ENCODE measurements at regions not wholly inside any gene's neighbourhood (a gene's known extent, or its start where the extent isn't known, plus 50 kb on each side); places are given as distances from the start of the nearest gene placed in this dataset.

DNA sequence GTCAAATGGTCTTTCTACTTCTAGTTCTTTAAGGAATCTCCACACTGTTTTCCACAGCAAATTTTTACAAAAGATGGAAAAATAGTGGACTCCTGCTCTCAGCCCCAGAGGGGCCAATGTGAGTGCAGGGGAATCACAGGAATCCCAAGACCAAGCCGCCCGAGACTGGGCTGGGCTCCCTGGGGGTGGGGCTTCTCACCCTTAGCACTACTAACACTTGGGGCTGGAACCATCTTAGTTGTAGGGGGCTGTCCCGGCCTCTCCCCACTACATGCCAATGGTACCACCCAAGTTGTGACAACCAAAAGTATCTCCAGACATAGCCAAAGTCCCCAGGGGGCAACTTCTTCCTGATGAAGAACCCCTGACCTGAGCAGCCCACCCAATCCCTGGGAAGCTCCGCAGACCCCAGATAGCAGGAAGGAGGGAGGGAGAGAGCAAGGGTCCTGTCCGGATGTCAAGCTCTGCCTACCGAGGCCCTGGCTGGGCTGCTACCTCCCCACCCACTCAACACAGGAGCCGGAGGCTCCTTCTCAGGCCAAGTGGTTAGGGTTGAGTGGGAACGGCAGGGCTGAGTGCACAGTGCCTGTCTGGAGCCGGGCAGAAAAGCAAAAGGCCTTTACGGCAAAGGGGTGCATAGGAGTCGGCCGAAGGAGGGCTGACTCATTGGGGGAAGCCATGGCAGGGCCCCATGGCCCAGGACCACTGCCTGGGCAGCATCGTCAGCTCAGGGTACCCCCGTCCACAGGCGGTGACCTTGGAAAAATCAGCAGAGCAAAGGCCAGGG lies 122.5 kb upstream of the FGF3 start:
- no peaks in the 10 kb centered on the region for H3K9me3 ChIP-seq (ENCODE audit: control insufficient read depth in 1 of 2, low read length in 2 of 2)
- no peak overlapping the region for H3K4me3 ChIP-seq (ENCODE audit: low read depth in 1 of 2, low read length in 2 of 2)
- peaks cover 0 to 4% of the 10 kb centered on the region in 2 donors for H3K4me1 ChIP-seq (ENCODE audit: control insufficient read depth in 1 of 2, insufficient read depth in 2 of 2, low read length in 2 of 2)
- H3K27ac ChIP-seq (ENCODE audit: low read length) = no peak overlapping the region
- H3K27me3 ChIP-seq (ENCODE audit: low read depth, low read length) = peaks cover 3% of the 10 kb centered on the region
- H3K36me3 ChIP-seq (ENCODE audit: control insufficient read depth in 1 of 2, insufficient read depth in 2 of 2, low read length in 2 of 2) = no peaks in the 10 kb centered on the region

DNA sequence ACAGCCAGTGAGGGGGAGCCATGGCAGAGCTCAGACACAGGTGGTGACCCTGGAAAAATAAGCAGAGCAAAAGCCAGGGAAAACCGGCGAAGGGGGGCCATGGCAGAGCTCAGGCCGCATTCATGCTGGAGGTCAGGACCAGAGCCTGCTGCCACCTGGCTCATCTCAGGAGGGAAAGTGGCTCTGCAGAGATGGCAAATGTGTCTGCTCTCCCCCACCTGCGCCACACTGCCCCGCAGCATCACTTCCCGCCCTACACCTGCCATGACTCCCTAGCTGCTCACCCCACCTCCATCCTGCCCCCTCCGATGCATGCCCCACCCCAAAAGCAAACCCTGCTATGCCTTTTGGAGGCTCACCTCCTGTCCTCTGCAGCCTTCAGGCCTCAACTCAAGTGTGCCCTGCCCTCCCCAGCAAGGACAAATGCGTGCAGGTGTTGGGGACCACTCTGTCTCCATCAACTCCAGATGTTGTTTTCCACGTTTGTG lies 123.2 kb upstream of the FGF3 start:
- Histone ChIP-seq H3K9me3 (ENCODE audit: control insufficient read depth in 1 of 2, low read length in 2 of 2) (no peaks in the 10 kb centered on the region), H3K27me3 (ENCODE audit: low read depth, low read length) (peaks cover 3% of the 10 kb centered on the region), H3K36me3 (ENCODE audit: control insufficient read depth in 1 of 2, insufficient read depth in 2 of 2, low read length in 2 of 2) (no peaks in the 10 kb centered on the region), H3K4me1 (ENCODE audit: control insufficient read depth in 1 of 2, insufficient read depth in 2 of 2, low read length in 2 of 2) (peaks cover 0 to 4% of the 10 kb centered on the region in 2 donors), H3K4me3 (ENCODE audit: low read depth in 1 of 2, low read length in 2 of 2) (no peak overlapping the region), H3K27ac (ENCODE audit: low read length) (no peak overlapping the region)

DNA sequence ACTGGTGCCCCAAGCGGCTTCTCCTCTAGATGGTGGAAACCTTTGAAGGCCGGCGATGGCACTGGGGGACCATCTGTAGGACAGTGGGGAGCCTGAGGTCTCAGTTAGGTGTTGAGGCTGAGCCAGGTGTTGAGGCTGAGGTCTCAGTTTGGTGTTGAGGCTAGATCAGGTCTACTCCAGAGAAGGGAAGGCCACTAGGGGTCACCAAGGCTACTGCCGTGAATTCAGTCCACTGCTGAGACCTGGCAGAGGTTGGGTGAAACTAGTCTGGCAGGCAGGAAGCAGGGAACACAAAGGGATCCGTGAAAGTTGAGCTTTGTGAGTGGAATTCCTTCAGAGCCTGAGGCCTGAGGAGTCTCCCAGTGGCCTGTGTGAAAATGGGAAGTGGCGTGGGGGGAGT lies 123.8 kb upstream of the FGF3 start:
- Histone ChIP-seq H3K9me3 (ENCODE audit: control insufficient read depth in 1 of 2, low read length in 2 of 2) (no peaks in the 10 kb centered on the region), H3K27ac (ENCODE audit: low read length) (no peak overlapping the region), H3K36me3 (ENCODE audit: control insufficient read depth in 1 of 2, insufficient read depth in 2 of 2, low read length in 2 of 2) (no peaks in the 10 kb centered on the region), H3K27me3 (ENCODE audit: low read depth, low read length) (peaks cover 3% of the 10 kb centered on the region), H3K4me3 (ENCODE audit: low read depth in 1 of 2, low read length in 2 of 2) (no peak overlapping the region), H3K4me1 (ENCODE audit: control insufficient read depth in 1 of 2, insufficient read depth in 2 of 2, low read length in 2 of 2) (peaks cover 0 to 4% of the 10 kb centered on the region in 2 donors)

DNA sequence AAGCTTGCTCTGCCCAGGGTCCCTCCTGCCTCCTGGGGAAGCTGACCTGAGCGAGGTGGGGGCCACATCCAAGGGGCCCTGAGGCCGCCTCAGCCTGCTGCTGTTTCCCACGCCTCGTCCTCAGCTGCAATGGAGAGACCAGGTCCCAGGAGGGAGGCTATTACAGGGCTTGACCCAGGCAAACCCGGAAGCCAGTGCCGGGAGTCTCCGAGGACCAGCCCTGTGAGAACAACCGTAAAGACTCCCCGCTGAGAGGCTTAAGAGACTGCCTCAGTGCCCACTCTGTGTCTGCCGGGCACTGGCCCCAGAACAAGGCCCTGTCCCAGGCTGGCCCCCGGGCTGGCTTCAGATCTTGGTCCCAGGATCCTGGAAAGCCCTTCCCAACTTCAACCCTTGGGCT lies 124.3 kb upstream of the FGF3 start:
- H3K9me3 ChIP-seq (ENCODE audit: control insufficient read depth in 1 of 2, low read length in 2 of 2) = no peaks in the 10 kb centered on the region
- peaks cover 3% of the 10 kb centered on the region for H3K27me3 ChIP-seq (ENCODE audit: low read depth, low read length)
- no peak overlapping the region for H3K4me3 ChIP-seq (ENCODE audit: low read depth in 1 of 2, low read length in 2 of 2)
- no peaks in the 10 kb centered on the region for H3K36me3 ChIP-seq (ENCODE audit: control insufficient read depth in 1 of 2, insufficient read depth in 2 of 2, low read length in 2 of 2)
- H3K4me1 ChIP-seq (ENCODE audit: control insufficient read depth in 1 of 2, insufficient read depth in 2 of 2, low read length in 2 of 2) = peaks cover 0 to 4% of the 10 kb centered on the region in 2 donors
- H3K27ac ChIP-seq (ENCODE audit: low read length) = no peak overlapping the region

DNA sequence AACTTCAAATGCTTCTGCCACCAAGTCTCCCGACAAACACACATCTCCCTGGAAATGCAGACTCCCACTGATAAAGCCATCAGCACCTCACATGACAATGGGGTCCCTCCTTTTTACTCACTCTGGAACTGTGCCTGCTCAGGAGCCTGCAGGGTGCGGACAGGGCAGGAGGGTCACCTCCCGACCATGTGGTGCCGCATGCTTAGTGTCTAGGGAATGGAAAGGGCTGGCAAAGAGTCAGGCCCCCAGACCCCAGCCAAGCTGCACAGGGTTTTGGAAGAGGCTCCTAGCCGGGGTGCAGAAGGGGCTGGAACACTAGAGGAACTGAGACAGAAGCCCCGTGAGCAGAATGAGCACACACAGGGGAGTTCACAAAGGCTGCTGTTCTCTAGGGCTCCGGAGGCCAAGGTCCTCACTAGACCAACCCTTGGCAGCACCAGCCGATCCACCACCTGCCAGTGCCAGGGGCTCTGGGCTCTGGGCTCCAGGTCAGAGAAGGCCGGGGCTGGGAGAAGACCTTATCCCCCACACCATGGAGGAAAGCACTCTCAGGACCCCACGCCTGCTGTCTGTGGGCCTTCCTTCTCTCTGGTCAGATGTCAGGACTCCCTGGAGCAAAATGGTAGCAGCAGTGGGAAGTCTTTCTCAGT lies 125.1 kb upstream of the FGF3 start:
- Histone ChIP-seq H3K4me1 (ENCODE audit: control insufficient read depth in 1 of 2, insufficient read depth in 2 of 2, low read length in 2 of 2) (peaks cover 4 to 5% of the 10 kb centered on the region in 2 donors), H3K27ac (ENCODE audit: low read length) (no peak overlapping the region)

DNA sequence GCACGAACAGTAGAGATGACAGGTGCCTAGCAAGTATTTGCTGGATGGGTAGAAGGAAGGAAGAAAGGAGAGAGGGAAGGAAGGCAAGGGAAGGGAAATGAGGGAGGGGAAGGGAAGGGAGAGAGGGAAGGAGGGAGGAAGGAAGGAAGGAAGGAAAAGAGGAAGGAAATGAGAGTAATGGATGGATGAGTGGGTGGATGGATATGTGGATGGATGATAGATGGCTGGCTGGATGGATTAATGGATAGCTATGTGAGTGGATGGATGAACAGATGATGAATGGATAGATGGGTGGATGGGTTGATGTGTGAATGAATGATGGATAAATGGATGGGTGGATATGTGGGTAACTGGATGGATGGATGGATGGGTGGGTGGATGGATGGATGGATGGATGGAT lies 125.9 kb upstream of the FGF3 start:
- Histone ChIP-seq H3K4me1 (ENCODE audit: control insufficient read depth in 1 of 2, insufficient read depth in 2 of 2, low read length in 2 of 2) (peaks cover 0 to 5% of the 10 kb centered on the region in 2 donors), H3K36me3 (ENCODE audit: control insufficient read depth in 1 of 2, insufficient read depth in 2 of 2, low read length in 2 of 2) (no peaks in the 10 kb centered on the region), H3K27ac (ENCODE audit: low read length) (no peak overlapping the region), H3K27me3 (ENCODE audit: low read depth, low read length) (peaks cover 3% of the 10 kb centered on the region), H3K4me3 (ENCODE audit: low read depth in 1 of 2, low read length in 2 of 2) (no peak overlapping the region), H3K9me3 (ENCODE audit: control insufficient read depth in 1 of 2, low read length in 2 of 2) (no peaks in the 10 kb centered on the region)

More for the DNA sequence above, 125.1 kb upstream of the FGF3 start:
- H3K36me3 ChIP-seq (ENCODE audit: control insufficient read depth in 1 of 2, insufficient read depth in 2 of 2, low read length in 2 of 2) = no peaks in the 10 kb centered on the region
- H3K4me3 ChIP-seq (ENCODE audit: low read depth in 1 of 2, low read length in 2 of 2) = no peak overlapping the region
- H3K27me3 ChIP-seq (ENCODE audit: low read depth, low read length) = peaks cover 3% of the 10 kb centered on the region
- H3K9me3 ChIP-seq (ENCODE audit: control insufficient read depth in 1 of 2, low read length in 2 of 2) = no peaks in the 10 kb centered on the region

DNA sequence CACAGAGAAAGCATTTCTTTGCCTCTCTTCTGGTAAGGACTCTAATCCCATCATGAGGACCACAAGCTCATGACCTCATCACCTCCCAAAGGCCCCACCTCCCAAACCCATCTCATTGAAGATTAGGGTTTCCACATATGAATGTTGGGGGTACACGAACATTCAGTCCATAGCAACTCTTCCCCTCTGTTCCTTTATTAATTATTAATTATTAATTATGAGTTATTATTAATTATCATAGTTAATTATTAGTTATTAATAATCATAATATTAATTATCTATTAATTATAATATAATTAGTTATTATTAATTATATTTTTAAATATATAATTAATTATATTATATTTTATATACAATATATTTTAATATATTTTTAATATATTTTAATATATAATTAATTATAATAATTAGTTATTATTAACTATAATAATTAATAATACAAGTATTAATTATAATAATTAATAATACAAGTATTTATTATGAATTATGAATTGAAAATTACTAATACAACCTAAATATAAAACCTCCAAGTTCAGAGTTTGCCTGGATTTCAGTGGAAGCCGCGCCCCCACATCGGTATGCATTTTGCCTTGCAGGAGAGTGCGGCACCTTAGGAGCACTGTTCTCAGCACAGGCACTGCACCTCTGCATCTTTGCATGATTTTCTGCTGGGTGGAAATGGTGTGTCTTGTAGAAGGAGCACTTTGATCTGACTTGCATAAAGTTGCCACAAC lies 128.0 kb upstream of the FGF3 start:
- H3K36me3 ChIP-seq (ENCODE audit: control insufficient read depth in 1 of 2, insufficient read depth in 2 of 2, low read length in 2 of 2) = no peaks in the 10 kb centered on the region
- no peak overlapping the region for H3K4me3 ChIP-seq (ENCODE audit: low read depth in 1 of 2, low read length in 2 of 2)
- no peak overlapping the region for H3K27ac ChIP-seq (ENCODE audit: low read length)
- peaks cover 0 to 5% of the 10 kb centered on the region in 2 donors for H3K4me1 ChIP-seq (ENCODE audit: control insufficient read depth in 1 of 2, insufficient read depth in 2 of 2, low read length in 2 of 2)
- peaks cover 3% of the 10 kb centered on the region for H3K27me3 ChIP-seq (ENCODE audit: low read depth, low read length)
- no peaks in the 10 kb centered on the region for H3K9me3 ChIP-seq (ENCODE audit: control insufficient read depth in 1 of 2, low read length in 2 of 2)

DNA sequence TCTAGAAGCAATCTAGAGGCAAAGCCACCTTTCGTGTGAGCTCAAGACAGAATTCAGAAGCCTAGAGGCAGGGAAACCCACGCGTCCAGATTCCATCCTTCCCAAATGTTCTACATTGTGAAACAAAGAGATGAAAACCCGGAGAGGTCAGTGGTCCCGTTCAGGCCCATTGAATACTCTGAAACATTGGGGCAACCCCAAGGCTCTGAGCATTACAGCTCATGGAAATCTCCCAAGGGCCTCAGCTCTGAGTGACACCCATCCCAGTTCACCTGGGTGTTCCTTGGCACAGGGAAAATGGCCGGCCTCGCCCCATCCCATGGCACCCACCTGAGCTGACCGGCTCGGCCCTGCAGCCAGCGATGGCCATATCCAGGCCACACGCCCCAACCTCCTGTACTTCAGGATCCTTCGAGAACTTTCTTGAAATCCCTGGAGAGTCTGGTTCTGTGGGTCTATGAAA lies 128.6 kb upstream of the FGF3 start:
- Histone ChIP-seq H3K27me3 (ENCODE audit: low read depth, low read length) (peaks cover 3% of the 10 kb centered on the region), H3K4me3 (ENCODE audit: low read depth in 1 of 2, low read length in 2 of 2) (no peak overlapping the region), H3K27ac (ENCODE audit: low read length) (peak overlapping the region; percentile 7), H3K4me1 (ENCODE audit: control insufficient read depth in 1 of 2, insufficient read depth in 2 of 2, low read length in 2 of 2) (peaks cover 0 to 5% of the 10 kb centered on the region in 2 donors), H3K36me3 (ENCODE audit: control insufficient read depth in 1 of 2, insufficient read depth in 2 of 2, low read length in 2 of 2) (no peaks in the 10 kb centered on the region), H3K9me3 (ENCODE audit: control insufficient read depth in 1 of 2, low read length in 2 of 2) (no peaks in the 10 kb centered on the region)

DNA sequence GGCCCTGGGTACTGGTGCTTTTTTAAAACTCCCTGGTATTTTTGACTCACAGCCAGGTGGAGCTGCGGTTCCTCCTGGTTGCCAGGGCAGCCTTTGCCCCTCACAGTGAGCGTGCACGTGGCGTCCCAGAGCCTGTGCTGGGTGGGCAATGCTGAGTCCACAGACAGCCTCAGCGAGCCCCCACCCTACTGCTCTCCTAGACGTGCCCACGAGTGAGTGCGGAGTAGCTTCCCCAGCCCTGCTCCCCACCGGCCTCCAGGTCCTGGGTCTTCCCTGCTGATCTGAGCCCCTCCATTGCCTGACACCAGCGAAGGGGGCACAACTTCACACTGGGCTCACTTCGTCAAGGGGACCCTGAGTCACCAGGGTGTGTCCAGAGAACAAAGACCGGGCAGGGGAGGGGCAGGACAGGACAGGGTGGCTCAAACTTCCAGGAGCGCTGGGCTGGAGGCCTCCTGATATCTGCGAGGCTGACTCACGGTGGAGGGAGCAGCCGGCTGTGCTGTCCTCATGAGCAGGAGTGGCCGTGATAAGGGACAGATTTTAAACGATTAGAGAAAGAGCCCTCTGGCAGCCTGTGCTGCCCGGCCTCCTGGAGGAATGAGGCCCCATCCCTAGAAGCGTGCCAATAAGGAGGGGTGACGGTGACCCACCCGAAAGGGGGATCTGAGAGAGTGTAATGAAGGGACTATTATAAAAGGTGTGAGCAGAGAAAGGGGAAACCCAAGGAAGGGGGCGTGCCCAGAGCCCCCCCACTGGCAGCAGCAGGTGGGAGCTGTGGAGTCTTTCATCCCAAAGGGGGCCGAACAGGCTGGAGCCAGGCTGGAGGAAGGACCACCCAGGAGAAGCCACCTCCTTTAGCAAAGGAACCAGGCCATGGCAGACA lies 129.3 kb upstream of the FGF3 start:
- Histone ChIP-seq H3K9me3 (ENCODE audit: control insufficient read depth in 1 of 2, low read length in 2 of 2) (no peaks in the 10 kb centered on the region), H3K36me3 (ENCODE audit: control insufficient read depth in 1 of 2, insufficient read depth in 2 of 2, low read length in 2 of 2) (no peaks in the 10 kb centered on the region), H3K4me3 (ENCODE audit: low read depth in 1 of 2, low read length in 2 of 2) (no peak overlapping the region), H3K4me1 (ENCODE audit: control insufficient read depth in 1 of 2, insufficient read depth in 2 of 2, low read length in 2 of 2) (peaks cover 0 to 5% of the 10 kb centered on the region in 2 donors), H3K27me3 (ENCODE audit: low read depth, low read length) (peaks cover 3% of the 10 kb centered on the region), H3K27ac (ENCODE audit: low read length) (peak overlapping the region; percentile 7)

DNA sequence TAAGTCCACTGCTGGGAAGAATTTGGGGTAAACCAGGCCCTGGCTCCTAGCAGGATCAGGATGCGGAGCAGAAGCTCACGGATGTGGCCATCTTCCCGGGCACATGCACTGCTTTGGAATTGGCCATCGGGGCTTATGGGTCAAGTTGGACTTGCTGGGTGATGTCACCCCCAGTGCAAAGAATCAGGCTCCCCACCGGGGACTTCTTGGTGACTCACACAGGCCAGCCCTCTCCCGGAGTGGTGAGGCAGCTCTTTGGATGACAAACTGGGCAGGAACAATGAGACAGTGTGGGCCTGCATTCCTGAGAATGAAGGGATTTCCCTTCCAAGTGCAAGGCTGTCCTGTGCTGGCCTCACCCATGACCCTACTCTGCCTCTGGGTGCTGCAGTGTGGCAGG lies 128.8 kb upstream of the ANO1 start:
- Histone ChIP-seq H3K27me3 (ENCODE audit: low read depth, low read length) (peaks cover 3% of the 10 kb centered on the region), H3K27ac (ENCODE audit: low read length) (no peak overlapping the region), H3K36me3 (ENCODE audit: control insufficient read depth in 1 of 2, insufficient read depth in 2 of 2, low read length in 2 of 2) (no peaks in the 10 kb centered on the region)

More for the DNA sequence above, 128.8 kb upstream of the ANO1 start:
- Histone ChIP-seq H3K4me1 (ENCODE audit: control insufficient read depth in 1 of 2, insufficient read depth in 2 of 2, low read length in 2 of 2) (peaks cover 0 to 5% of the 10 kb centered on the region in 2 donors), H3K4me3 (ENCODE audit: low read depth in 1 of 2, low read length in 2 of 2) (no peak overlapping the region), H3K9me3 (ENCODE audit: control insufficient read depth in 1 of 2, low read length in 2 of 2) (no peaks in the 10 kb centered on the region)

Data from muscle layer of duodenum (tissue), 2 donors.